ENCODE measurements at regions not wholly inside any gene's neighbourhood (a gene's known extent, or its start where the extent isn't known, plus 50 kb on each side); places are given as distances from the start of the nearest gene placed in this dataset.
"Not testable (repeated sequence)": the region's sequence is repeated elsewhere in the genome, so short reads cannot be mapped to it uniquely, and the experiment has no call there.

DNA sequence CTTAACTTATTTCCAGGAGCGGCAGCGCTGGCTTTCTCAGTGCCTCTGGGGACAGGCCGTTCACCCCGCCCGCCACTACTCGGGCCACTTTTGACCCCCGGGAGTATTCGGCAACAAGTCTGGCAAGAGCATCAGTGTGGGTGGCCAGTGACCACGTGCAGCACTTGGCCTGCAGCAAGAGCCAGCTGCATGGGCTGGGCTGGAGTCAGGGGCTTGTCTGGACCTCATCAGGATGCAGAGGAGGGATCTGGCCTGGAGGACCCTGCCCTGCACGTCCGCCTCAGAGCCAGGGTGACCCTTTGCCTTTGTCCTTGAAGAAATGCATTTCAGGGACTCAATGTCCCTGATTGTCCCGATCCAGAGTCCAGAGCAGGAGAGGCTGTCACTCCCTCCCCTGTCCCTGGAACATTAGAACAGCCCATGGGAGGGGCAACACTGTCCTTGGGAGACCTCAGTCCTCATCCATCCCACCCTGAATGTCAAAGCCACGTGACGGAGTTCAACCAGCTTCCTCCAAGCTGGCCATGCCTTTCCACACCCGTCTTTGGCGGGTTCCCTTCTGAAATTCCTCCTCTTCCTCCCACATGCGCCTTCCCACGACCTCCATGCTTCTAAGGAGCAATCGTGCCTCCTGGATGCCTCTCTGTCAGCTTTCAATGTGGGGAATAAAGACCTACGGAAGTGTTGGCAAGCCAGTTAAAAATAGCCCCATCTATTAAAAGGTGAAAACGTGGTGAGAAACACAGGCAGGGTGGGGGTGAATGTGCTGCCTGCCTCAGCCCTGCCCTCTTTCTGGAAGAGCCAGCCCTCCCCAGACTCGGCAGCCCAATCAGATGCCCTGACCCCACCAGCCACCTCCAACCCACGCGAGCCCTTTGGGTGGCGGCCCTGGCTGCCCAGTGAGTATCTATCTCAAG is 99.0 kb downstream of the OLFM1 start:
- TF ChIP-seq, protein P1, sequence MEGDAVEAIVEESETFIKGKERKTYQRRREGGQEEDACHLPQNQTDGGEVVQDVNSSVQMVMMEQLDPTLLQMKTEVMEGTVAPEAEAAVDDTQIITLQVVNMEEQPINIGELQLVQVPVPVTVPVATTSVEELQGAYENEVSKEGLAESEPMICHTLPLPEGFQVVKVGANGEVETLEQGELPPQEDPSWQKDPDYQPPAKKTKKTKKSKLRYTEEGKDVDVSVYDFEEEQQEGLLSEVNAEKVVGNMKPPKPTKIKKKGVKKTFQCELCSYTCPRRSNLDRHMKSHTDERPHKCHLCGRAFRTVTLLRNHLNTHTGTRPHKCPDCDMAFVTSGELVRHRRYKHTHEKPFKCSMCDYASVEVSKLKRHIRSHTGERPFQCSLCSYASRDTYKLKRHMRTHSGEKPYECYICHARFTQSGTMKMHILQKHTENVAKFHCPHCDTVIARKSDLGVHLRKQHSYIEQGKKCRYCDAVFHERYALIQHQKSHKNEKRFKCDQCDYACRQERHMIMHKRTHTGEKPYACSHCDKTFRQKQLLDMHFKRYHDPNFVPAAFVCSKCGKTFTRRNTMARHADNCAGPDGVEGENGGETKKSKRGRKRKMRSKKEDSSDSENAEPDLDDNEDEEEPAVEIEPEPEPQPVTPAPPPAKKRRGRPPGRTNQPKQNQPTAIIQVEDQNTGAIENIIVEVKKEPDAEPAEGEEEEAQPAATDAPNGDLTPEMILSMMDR (IDR thresholded peaks at IDR 0.05; ENCODE audit: insufficient read depth, missing control alignments), result no peak
- FAIRE-seq (no peak), DNase-seq (ENCODE audit: insufficient read length, low spot score) (no peak)

DNA sequence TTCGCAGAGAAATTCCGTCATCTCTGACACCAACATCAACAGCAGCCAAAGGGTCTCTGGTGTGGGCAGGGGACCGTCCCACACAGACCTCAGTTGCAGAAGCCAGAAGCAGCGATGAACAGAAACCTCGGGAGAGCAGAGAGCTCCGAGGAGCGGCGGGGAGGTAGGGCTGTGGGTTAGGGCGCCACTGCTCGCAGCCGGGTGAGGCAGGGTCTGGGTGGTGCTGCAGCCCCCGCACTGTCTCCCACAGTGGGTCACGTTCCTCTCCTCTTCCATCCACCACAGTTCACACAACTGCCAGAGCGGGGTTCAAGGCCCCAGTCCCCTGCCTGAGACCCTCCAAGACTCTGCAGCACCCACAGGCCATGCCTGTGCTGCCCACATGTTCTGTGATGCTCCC is 99.9 kb downstream of the OLFM1 start:
- DNase-seq (ENCODE audit: insufficient read length, low spot score), result no peak
- TF ChIP-seq, protein P1 (IDR thresholded peaks at IDR 0.05; ENCODE audit: insufficient read depth, missing control alignments), result no peak
- no peak for FAIRE-seq

DNA sequence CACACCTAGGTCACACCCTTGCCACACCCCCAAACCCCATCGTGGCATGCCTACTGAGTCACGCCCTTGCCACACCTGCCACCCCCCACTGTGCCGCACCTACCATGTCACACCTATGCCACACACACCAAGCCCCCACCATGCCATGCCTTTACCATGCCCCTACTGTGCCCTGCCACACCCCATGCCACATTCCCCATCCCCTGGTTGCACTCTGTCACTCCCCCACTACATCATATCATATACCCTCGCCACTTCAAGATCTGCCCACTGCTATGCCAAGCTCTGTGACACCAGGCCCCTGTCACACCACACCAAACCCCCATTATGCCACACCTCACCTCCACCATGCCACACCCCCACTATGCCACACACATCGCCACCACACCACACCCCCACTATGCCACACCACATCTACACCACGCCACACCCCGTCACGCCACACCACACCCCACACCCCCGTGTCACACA is 101.2 kb downstream of the OLFM1 start:
- FAIRE-seq (no peak), DNase-seq (ENCODE audit: insufficient read length, low spot score) (no peak)
- TF ChIP-seq, protein P1 (IDR thresholded peaks at IDR 0.05; ENCODE audit: insufficient read depth, missing control alignments), result no peak

DNA sequence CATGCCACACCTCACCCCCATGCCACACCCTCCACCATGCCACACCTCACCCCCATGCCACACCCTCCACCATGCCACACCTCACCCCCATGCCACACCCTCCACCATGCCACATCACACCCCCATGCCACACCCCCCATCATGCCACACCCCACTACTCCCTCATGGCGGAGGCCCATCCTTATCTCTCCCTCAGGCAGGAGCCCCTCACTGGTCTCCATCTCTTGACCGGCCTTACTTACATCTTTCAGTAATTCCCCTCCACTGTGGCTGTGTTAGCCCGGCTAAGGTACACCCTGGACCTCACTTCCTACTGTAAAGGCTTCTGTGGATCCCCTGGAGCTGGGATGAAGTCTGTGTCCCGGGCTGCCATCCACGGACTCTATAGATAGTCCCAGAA is 102.0 kb downstream of the OLFM1 start:
- no peak for FAIRE-seq
- TF ChIP-seq, protein P1 (IDR thresholded peaks at IDR 0.05; ENCODE audit: insufficient read depth, missing control alignments), result no peak
- DNase-seq (ENCODE audit: insufficient read length, low spot score), result no peak

DNA sequence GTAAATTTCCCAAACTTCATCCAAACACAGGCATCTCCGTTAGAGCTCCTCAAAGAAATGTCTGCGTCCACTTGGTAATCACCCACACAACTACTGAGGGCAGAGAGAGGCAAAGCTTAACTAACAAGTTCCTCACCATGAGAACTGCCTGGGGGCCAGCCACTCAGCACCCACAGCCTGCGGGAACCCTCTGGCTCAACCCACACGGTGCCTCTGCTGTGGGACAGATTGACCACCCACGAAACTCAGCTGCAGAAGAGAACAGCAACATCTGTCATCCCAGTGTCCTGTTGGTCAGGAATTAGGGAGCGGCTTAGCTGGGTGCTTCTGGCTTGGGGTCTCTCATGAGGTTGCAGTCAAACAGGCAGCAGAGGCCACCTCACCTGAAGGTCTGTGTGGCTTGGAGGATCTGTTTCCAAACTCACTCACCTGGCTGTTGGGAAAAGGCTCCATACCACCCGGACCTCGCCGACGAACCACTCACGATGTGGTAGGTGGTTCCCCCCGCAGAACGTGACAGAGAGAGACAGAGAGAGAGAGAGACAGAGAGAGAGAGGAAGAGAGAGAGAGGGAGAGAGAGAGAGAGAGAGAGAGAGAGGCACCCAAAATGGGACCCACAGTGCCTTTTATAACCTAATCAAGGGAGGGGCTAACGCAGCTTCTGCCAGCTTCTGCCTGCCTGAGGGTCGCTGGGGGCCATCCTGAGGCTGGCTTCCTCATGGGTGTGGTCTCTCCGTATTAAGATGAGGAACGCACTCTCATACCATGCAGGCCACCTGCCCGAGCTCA is 103.5 kb downstream of the OLFM1 start:
- FAIRE-seq, result no peak
- TF ChIP-seq, protein P1 (IDR thresholded peaks at IDR 0.05; ENCODE audit: insufficient read depth, missing control alignments), result no peak
- DNase-seq (ENCODE audit: insufficient read length, low spot score), result no peak

DNA sequence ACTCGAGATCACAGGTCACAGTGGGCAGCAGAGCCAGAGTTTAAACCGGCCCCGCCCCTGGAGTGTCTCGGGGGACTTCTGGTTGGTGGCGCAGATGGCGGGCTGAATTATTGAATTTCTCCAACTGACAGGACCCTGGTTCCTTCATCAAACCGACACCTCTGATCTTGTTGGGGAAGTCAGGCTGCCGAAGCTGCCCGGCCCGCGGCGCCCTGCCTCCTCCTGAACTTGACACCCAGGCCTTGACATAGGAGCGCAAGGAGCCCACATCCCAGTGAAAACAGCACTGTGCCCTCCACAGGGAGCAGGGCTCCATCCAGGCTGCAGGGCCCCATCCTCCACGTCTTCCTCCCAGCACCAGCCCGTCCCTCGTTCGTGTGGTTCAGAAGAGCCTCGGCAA is 105.2 kb downstream of the OLFM1 start:
- TF ChIP-seq, protein P1 (IDR thresholded peaks at IDR 0.05; ENCODE audit: insufficient read depth, missing control alignments), result no peak
- DNase-seq (ENCODE audit: insufficient read length, low spot score) (no peak), FAIRE-seq (no peak)

DNA sequence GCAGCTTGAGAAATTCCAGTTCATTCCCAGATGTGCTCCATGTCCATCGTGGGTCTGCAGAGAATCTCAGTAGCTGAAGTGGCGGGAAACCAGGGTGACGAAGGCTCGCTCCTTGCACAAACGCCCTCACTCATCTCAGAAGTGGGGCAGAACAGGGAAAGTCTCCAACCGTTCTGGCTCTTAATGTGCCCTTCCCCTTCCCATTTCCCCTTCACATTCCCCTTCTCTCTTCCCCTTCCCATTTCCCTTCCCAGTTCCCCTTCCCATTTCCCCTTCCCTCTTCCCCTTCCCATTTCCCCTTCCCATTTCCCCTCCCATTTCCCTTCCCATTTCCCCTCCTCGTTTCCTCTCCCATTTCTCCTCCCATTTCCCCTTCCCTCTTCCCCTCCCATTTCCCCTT is 108.5 kb downstream of the OLFM1 start:
- FAIRE-seq, result not testable (repeated sequence)

More for the DNA sequence above, 108.5 kb downstream of the OLFM1 start:
- not testable (repeated sequence) for DNase-seq (ENCODE audit: insufficient read length, low spot score)

Measured in D721Med (cell line).